ENCODE measurements at regions not wholly inside any gene's neighbourhood (a gene's known extent, or its start where the extent isn't known, plus 50 kb on each side); places are given as distances from the start of the nearest gene placed in this dataset.

DNA sequence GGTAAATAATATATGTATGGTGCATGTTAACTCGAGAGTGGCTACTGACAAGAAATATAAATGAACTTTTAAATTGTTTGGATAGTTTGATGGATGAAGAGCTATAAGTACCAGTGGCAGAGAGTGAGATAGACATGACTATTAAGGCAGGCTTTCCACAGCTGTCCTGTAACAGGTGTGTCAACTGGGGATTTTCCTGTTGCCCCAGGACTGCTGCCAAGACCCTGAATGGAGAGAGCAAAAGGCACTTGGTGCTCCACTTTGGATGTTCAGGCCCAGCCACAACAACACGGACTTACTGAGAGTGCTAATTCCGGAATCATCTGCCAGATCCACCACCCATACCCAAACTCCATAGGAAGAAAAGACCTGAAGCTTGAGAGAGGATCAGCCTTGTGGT is 215.1 kb downstream of the SEC61B start:
- DNase-seq (ENCODE audit: low read depth), result no peak

GRCh38 chr9:99438596-99438995 is 216.5 kb downstream of the SEC61B start:
- no peak for DNase-seq (ENCODE audit: low read depth)

- DNase-seq (ENCODE audit: low read depth), result no peak
These were observed 219.7 kb downstream of the SEC61B start for GRCh38 chr9:99441829-99442228.

DNA sequence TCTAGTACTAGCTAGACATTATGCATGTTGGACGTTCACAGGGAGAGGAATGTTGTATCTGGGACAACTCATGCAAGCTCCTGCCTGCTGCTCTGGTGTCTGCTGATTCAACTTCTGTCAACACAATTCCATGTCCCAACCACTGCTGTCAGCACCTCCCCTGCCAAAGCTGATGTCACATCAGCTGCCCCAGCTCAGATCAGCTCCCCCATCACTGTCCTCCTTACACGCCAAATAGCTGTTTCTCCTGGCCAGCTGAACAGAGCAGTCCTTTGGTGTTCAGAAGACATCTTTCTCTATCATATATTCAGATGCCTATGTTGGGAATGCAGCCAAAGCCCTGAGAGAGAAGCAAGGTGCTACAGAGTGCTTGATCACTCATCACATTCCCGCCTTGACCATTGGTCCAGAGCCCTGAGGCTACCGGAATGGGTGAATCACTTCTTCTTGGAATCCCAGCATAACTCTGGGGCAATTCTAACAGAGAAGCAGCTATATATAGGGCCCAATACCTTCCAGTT is 223.3 kb downstream of the SEC61B start:
- DNase-seq (ENCODE audit: low read depth), result no peak

DNA sequence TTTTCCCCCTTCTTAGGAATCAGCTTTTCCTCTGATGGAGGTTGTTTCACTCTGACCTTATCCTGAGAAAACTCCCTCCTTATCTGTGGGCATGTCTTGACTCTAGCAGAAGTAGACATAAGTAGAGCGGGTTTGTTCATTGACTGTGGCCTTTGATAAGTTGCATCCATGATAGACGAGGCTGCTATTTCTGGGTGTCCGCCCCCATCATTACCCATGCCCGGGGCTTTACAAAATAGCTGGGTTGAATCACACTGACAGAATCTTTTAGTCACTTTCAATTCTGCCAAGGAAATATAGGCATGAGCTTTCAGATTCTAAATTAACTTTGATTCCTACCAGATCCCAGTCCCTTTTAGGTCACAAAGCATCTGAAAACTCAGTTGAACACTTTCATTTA is 223.8 kb downstream of the SEC61B start:
- DNase-seq (ENCODE audit: low read depth), result no peak

GRCh38 chr9:99447951-99448350 is 225.9 kb downstream of the SEC61B start:
- no peak for DNase-seq (ENCODE audit: low read depth)

DNA sequence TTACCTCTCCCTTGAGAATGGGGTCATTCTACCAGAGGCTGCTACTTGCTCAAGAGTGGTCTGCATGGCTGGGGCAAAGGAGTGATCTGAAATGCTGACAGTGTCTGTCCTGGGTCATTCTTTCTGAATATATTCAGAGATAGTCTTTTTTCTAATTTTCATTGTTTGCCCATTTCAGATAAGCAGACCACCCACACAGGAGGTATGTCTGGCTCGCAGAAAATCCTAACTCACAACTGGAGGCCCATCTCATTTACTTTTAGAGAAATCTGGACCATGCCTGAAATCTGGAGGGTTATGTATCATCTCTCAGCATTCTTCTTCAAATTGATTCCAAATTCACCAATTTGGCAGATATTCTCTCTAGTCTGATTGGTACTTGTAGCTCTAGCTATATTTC is 227.6 kb downstream of the SEC61B start:
- DNase-seq (ENCODE audit: low read depth), result no peak

GRCh38 chr9:99451112-99451606 is 229.1 kb downstream of the SEC61B start:
- no peak for DNase-seq (ENCODE audit: low read depth)

DNA sequence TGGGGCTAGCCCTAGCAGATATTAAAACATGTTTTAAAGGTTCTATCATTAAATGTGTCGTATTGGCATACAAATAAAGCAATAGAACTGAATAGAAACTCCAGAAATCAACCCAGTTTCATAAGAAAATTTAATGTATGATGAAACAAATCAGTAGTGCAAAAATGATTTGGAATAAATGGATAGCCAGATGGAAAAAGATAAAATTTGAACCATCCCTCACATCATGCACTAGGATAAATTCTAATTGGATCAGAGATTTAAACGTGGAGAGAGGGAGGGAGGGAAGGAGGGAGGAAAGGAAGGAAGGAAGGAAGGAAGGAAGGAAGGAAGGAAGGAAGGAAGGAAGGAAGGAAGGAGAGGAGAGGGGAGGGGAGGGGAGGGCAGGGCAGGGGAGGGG is 235.3 kb downstream of the SEC61B start:
- DNase-seq (ENCODE audit: low read depth), result no peak

DNA sequence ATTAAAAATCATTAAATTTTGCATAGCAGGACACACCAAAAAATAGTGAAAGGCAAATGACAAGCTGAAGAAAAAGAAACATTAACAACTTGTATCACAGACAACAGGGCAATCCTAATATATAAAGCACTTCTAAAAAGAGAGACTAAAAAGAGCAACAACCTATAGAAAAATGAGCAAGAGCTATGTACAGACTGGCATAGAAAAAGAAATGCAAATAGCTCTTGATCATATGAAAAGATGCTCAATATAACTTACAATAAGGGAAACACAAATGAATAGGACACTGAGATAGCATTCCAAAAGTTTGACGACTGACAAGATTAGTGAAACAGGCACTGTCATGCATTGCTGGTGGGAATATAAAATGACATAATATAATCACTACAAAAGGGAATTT is 235.9 kb downstream of the SEC61B start:
- no peak for DNase-seq (ENCODE audit: low read depth)

GRCh38 chr9:99459919-99460318 is 237.8 kb downstream of the SEC61B start:
- DNase-seq (ENCODE audit: low read depth), result no peak

DNA sequence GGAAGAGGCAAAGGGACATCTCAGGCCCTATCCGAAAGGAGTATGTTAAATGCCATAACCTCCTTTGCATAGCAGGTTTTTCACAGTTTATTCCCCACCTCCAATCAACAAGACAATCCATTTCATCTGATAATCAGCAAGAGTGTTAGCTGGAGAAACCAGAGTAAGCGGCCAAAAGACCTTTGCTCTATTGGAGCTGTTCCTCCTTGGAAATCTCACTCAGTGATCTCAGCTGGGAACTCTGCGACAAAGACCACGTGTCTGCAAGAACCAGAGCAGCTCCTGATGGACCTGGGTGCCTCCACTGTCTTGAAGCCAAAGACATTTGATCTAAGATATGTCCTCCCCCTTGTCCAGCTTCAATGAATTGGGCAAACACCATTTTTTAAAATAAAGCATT is 241.0 kb downstream of the SEC61B start:
- DNase-seq (ENCODE audit: low read depth), result no peak

GRCh38 chr9:99464568-99464967 is 242.5 kb downstream of the SEC61B start:
- no peak for DNase-seq (ENCODE audit: low read depth)

DNA sequence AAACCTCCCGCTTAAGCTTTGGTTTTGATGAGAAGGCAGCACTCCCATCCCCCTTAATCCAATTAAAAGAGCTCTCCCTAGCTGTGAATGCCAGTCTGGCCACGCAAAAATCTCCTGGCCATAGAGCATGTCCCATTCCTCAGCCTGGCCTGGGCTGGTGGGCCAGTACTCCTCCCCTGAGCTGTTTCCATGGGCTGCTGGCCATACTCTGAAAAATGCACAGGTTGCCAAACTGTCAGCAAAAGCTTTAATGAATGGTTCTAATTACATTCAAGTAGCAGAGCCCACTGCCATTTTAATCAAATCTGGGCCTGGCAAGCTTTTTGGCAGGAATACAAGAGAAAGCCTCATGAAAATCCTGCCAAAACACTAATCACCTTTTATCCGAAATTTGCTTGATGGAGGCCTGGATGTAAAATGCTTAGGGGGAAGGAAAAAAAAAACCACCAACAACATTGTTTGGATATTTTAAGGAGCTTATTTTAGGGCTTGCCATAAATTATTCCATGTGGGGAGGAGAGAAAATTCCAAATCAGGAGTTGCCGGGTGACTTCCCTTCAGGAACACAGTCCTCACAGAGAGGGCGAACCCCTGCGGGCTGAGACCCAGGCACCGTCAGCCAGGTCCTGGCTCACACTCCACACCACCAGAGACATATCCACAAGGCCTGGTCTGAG is 243.3 kb downstream of the SEC61B start:
- no peak for DNase-seq (ENCODE audit: low read depth)

DNA sequence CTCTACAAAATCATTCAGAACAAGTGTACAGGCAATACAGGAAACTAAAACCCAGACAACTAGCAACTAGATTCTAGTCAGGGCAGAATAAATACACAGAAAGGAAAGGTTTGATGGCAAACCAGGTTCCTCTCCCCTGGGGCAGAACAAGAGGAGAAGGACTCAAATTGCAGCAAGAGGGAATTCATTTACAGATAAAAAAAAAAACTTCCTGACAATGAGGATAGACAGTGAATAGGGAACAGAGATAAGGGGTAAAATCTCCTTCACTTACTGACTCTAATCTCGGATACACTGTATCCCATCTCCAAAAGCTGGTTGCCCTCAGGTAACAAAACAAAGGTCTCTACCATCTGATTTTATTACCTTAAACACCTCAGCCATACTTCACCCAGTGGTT is 244.0 kb downstream of the SEC61B start:
- DNase-seq (ENCODE audit: low read depth), result no peak

DNA sequence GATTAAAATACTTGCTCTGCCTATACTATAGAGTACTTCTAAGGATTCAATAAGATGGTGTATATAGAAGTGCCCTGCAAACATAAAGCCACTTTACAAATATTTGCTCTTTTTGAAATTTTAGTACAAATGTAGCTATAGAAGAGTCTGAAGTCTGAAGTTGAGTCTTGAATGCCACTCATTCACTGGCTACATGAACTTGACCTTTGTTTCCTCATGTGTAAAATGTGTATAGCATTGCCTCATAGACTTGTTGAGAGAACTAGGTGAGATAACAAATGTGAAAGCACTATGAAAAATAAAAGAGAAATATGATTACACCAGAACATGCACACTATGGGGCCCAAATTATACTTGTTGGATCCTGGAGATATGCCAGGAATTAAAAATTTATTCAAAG is 244.7 kb downstream of the SEC61B start:
- no peak for DNase-seq (ENCODE audit: low read depth)

DNA sequence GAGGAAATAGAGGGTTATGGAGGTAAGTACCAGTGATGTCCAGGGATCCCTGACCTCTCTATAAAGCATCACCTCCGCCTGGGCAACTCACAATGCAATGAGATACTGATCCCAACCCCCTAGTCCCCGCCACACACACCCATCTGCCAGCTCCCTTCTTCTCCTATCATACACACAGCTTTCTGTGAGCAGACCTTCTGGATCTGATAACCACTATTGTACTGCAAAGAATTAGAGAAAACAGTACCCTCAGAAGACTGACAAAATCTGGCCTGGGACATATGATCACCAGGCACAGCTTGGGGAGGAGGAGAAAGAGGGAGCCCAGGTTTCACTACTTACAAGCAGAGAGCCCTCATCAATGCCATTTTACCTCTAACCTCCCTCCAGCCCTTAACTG is 249.0 kb downstream of the SEC61B start:
- no peak for DNase-seq (ENCODE audit: low read depth)

DNA sequence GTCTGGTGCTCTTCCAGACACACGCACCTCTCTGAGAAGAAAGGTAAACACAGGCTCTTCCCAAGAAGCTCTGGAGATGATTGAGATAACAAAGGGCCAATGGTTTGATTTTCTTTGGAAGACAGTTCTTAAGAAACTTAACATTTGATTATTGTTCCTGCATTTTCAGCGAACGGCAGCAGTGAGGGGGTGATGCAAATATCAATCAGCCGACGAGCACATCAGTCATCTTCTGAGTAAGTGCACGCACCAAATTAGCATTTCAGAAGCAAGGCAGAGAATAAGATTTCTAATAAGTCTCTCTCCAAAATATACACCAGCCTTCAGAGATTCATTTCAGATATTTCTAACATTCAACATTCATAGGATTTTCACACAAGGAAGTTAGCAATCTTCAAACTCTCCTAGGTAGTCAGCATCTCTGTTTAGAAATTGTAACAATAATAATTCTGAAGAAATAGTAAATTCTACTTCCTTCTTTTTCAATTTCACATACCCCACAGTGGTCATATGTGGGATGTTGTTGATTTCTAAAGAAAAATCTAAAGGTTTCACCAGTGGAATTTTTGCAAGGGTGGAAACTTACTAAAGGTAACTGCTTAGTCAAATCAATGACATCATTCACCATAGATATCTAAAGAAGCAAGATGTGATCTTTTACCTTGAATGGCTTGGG is 250.3 kb downstream of the SEC61B start:
- DNase-seq (ENCODE audit: low read depth), result no peak

DNA sequence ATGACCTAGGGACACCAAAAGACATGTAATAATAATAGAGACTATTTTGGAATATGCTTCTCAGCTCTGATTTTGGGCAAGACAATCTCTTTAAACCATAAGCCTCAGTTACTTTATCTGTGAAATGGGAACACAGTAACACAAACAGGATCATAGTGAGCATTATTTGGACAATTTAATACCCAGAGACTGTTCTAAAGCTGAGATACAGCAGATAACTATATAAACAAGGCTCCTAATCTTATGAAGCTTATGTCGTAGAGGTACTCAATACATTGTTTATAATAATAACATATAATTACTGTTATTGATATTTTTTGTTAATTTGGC is 250.8 kb downstream of the SEC61B start:
- no peak for DNase-seq (ENCODE audit: low read depth)

GRCh38 chr9:99474186-99474585 is 252.1 kb downstream of the SEC61B start:
- DNase-seq (ENCODE audit: low read depth), result no peak

DNA sequence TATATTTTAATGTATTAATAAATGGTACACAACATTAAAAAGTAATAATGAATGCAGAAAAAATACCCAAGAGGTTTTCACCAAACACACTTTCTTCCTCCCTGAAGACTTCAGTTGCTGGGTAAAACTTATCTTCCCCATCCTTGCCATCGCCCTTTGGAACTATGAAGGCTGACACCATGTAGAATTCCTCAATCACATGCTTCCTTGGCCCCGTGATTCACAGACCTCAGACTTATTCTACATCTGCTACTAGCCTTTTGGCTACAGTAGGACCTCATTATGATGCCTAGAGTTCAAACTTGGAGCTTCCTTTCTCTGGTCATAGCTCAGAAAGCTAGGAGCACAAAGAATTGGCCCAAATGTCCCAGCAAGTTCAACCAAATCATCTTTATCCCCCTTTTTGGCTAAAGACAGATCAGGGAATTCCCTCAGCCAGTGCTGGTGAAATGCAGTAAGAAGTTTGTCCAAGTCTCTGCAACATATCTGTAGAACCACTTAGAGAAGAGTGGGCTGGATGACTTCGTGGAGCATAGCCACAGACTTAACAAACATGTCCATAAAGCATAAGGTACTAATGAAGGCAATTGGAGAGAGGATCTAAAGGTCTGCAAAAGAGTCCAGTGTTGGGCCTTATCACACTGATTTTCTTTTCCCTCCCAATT is 253.5 kb downstream of the SEC61B start:
- no peak for DNase-seq (ENCODE audit: low read depth)

- no peak for DNase-seq (ENCODE audit: low read depth)
These were observed 256.5 kb downstream of the SEC61B start for GRCh38 chr9:99478469-99479027.

DNA sequence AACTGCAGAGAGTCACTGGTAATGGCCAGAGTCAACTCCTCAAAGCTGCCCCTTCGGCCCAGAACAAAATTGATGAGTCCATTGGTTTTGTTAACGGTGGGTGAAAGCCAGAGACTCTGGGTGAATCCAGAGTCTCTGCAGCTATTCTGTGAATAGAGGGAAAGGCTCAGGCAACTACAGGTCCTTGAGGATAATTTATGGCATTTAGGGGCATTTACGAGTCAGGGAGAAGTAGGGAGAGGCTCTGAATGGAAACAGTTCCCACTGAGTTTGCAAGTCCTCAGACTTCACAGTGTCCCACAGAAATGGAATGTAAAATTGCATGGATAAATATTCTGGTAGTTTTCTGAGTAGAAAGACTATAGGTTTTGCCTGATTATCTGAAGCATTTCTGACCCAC is 257.8 kb downstream of the SEC61B start:
- no peak for DNase-seq (ENCODE audit: low read depth)
